ENCODE measurements at regions not wholly inside any gene's neighbourhood (a gene's known extent, or its start where the extent isn't known, plus 50 kb on each side); places are given as distances from the start of the nearest gene placed in this dataset.

DNA sequence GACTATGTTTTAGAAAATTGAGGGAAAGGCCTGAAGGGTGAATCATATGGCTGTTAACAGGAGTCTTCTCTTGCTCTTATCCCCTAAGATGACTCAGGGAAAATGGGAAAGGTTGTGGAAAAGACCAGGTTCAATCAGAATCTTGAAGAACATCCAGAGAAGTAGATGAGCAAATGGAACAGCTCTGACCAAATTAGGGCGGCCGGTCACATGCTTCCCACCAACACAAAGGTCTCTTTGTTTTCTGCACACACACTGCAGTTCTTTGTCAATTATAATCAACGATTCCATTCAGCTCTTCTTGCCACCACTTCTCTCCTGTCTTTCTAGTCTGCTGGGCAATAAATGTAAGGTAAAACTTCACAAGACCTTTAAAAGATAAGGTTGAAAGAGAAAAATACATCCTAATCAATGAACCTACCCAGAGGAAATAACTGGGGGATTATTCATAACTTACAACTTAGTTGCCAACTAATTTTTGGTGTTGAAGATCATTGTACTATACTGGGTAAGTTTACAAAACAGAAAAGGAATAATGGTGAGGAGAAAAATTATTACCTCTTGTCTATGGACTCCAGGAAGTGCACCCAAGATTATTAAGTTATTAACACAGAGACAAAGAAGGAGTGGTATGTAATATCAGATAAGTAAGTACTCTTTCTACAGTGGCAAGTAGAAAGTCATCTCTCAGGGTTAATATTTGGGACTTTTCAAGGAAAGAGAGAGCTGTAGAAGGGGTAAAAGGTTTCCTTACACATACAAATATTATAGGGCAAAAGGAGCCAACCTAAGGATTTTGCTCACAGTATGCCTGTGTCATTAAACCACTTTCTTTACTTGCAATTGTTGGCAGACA is 441.9 kb upstream of the PIK3R1 start:
- TF ChIP-seq POLR2A (IDR thresholded peaks at IDR 0.05; ENCODE audit: low read depth, low read length) (no peak), TAF1 (IDR thresholded peaks at IDR 0.05; ENCODE audit: borderline replicate concordance, low read depth, low read length) (no peak), POLR2AphosphoS5 (IDR thresholded peaks at IDR 0.05; ENCODE audit: low read depth, low read length) (no peak)
